ENCODE measurements at regions not wholly inside any gene's neighbourhood (a gene's known extent, or its start where the extent isn't known, plus 50 kb on each side); places are given as distances from the start of the nearest gene placed in this dataset.

- DNase-seq (ENCODE audit: extremely low read depth, low read depth, low spot score): no peak
These were observed 128.7 kb downstream of the KLF12 start for GRCh38 chr13:74005320-74006157.

GRCh38 chr13:74004109-74004508, 130.1 kb downstream of the KLF12 start:
- DNase-seq (ENCODE audit: extremely low read depth, low read depth, low spot score): no peak

- DNase-seq (ENCODE audit: extremely low read depth, low read depth, low spot score): no peak
These were observed 130.8 kb downstream of the KLF12 start for GRCh38 chr13:74003374-74003773.

- DNase-seq (ENCODE audit: extremely low read depth, low read depth, low spot score): no peak
These were observed 133.3 kb downstream of the KLF12 start for GRCh38 chr13:74000876-74001275.

GRCh38 chr13:73998631-73999030, 135.6 kb downstream of the KLF12 start:
- DNase-seq (ENCODE audit: extremely low read depth, low read depth, low spot score): no peak

GRCh38 chr13:73997964-73998363, 136.2 kb downstream of the KLF12 start:
- no peak for DNase-seq (ENCODE audit: extremely low read depth, low read depth, low spot score)

GRCh38 chr13:73996569-73996968, 137.6 kb downstream of the KLF12 start:
- no peak for DNase-seq (ENCODE audit: extremely low read depth, low read depth, low spot score)

GRCh38 chr13:73995736-73996135, 138.5 kb downstream of the KLF12 start:
- DNase-seq (ENCODE audit: extremely low read depth, low read depth, low spot score): no peak

GRCh38 chr13:73993661-73994060, 140.5 kb downstream of the KLF12 start:
- no peak for DNase-seq (ENCODE audit: extremely low read depth, low read depth, low spot score)

- no peak for DNase-seq (ENCODE audit: extremely low read depth, low read depth, low spot score)
These were observed 142.3 kb downstream of the KLF12 start for GRCh38 chr13:73991884-73992283.

GRCh38 chr13:73991384-73991783, 142.8 kb downstream of the KLF12 start:
- no peak for DNase-seq (ENCODE audit: extremely low read depth, low read depth, low spot score)

GRCh38 chr13:73989244-73989843, 144.9 kb downstream of the KLF12 start:
- no peak for DNase-seq (ENCODE audit: extremely low read depth, low read depth, low spot score)

- no peak for DNase-seq (ENCODE audit: extremely low read depth, low read depth, low spot score)
These were observed 145.7 kb downstream of the KLF12 start for GRCh38 chr13:73988461-73988860.

- DNase-seq (ENCODE audit: extremely low read depth, low read depth, low spot score): no peak
These were observed 146.6 kb downstream of the KLF12 start for GRCh38 chr13:73987618-73988017.

- no peak for DNase-seq (ENCODE audit: extremely low read depth, low read depth, low spot score)
These were observed 148.4 kb downstream of the KLF12 start for GRCh38 chr13:73985783-73986182.

- DNase-seq (ENCODE audit: extremely low read depth, low read depth, low spot score): no peak
These were observed 149.1 kb downstream of the KLF12 start for GRCh38 chr13:73984949-73985691.

- no peak for DNase-seq (ENCODE audit: extremely low read depth, low read depth, low spot score)
These were observed 150.0 kb downstream of the KLF12 start for GRCh38 chr13:73984201-73984600.

- DNase-seq (ENCODE audit: extremely low read depth, low read depth, low spot score): no peak
These were observed 151.1 kb downstream of the KLF12 start for GRCh38 chr13:73983109-73983508.

GRCh38 chr13:73981595-73981994, 152.6 kb downstream of the KLF12 start:
- no peak for DNase-seq (ENCODE audit: extremely low read depth, low read depth, low spot score)

- DNase-seq (ENCODE audit: extremely low read depth, low read depth, low spot score): no peak
These were observed 158.4 kb downstream of the KLF12 start for GRCh38 chr13:73975767-73976166.

- DNase-seq (ENCODE audit: extremely low read depth, low read depth, low spot score): no peak
These were observed 160.2 kb downstream of the KLF12 start for GRCh38 chr13:73974051-73974450.

- no peak for DNase-seq (ENCODE audit: extremely low read depth, low read depth, low spot score)
These were observed 161.0 kb downstream of the KLF12 start for GRCh38 chr13:73973156-73973555.

Measured in glomerular endothelial cell (primary cell).